NT2/D1 (cell line): ENCODE measurements at regions not wholly inside any gene's neighbourhood (a gene's known extent, or its start where the extent isn't known, plus 50 kb on each side); places are given as distances from the start of the nearest gene placed in this dataset.

ENCODE experiments used
- YY1 ChIP-seq: IDR thresholded peaks from 2 replicates; pipeline ENCODE4 v1.6.1; 2011; ENCODE audit not compliant: insufficient read length, insufficient read depth
- ZNF274 ChIP-seq: IDR thresholded peaks from 2 replicates; pipeline ENCODE4 v1.6.1; 2011; ENCODE audit warnings: mild to moderate bottlenecking, low read depth, low read length

- no peak for TF ChIP-seq YY1
- no peak for TF ChIP-seq ZNF274
These were observed 311.9 kb downstream of the SHQ1 start for GRCh38 chr3:72536206-72536877.
